Stimulated activated CD8-positive, alpha-beta memory T cell treated with anti-CD3 and anti-CD28 coated beads, Interleukin-4, amount 100 ng/mL, for 1 hour (primary cell): ENCODE measurements at regions not wholly inside any gene's neighbourhood (a gene's known extent, or its start where the extent isn't known, plus 50 kb on each side); places are given as distances from the start of the nearest gene placed in this dataset.

Source experiments
- DNase-seq, 2 donors: peaks; one replicate each; pipeline ENCODE4 v3.0.0-alpha.2; 2020; ENCODE audit warnings: low read depth in 2 of 2, low spot score in 1 of 2

DNA sequence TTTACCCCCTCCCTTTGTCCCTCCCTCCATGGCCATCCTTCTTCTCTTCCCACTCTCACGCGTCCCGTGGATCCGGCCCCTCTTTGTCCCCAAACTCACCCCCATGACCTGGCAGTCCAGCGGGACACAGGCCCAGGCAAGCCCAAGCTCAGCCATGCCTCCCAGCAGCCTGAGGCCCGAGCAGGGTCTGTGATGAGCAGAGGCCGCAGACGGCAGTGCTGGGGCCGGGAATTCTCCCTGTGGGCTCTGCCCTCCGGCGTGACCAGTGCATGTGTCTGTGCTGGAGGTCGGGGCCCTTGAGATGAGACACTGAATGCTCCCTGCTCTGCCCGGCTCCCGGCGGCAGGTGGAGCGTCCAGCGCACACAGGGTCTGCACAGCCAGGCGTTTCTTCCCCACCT is 237.9 kb downstream of the BRD1 start:
- DNase-seq: no peak

DNA sequence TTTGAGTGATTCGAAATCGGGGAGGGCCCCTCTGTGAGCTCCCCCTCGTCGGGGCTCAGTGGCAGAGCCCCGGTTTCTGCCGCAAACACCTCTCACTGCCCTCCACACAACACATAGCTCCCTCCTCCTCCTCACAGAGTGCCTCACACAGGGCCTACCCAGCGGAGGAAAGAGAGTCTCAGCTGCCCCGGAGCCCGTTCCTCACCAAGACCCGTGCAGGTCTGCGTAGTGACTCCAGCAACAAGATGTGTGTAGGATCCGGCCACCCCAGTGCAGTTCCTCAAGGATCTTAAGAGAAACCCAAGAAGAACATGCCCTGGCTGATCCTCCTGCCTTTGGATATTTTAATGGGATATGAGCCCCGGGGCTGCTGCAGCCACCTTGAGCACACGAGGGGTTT is 238.4 kb downstream of the BRD1 start:
- no peak for DNase-seq

DNA sequence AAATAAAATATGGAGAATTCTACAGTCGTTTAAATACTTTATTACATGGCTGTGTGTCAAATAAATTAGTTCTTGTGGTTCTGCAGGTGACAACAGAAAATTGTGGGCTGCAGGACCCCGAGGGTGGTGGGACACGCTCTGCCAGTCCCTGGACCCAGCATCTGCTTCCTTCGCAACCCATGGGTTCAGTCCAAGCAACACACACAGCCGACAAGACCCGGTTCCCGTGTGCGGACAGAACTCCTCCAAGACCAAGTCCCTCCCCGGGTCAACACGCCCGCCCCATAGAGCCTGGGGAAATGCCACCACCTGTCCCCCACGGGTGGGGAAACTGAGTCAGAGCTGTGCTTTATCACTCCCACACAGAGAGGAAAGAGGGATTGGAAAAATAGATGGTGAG is 238.9 kb downstream of the BRD1 start:
- DNase-seq: no peak

DNA sequence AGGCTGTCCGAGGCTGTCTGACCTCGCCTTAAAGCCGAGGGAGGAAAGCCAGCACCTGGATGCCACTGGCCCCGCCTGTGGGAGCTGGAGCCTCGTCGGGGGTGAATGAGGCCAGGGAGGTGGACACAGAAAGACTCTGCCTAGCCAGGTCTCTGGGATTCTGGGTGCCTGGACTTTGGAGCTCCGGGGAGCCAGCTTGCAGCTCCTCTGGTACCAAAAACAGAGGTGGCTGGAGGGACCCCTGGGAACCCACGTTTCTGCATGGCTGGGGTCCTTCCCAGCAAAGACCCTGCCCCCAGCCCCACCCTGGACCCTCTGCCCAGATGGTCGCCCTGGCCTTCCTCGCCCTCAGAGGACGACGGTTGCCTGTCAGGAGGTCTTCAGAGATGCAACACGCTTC is 239.7 kb downstream of the BRD1 start:
- DNase-seq: no peak

DNA sequence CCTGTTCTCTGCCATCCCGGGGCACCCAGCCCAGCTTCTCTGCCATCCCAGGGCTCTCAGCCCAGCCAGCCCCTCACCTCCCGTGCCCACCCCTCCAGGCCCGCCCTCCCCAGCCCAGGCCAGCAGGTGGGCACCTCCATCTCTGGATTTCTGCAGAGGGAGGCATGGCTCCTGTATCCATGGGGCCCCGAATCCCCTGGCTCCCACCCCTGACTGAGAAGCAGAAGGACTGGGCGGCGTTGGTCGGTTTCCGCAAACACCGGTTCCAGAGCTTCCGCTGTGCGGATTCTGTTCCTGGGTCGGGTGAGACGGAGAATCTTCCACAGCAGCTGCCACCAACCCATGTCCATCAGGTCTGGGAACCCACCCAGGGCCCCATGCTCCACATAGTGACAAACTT is 240.3 kb downstream of the BRD1 start:
- no peak for DNase-seq

DNA sequence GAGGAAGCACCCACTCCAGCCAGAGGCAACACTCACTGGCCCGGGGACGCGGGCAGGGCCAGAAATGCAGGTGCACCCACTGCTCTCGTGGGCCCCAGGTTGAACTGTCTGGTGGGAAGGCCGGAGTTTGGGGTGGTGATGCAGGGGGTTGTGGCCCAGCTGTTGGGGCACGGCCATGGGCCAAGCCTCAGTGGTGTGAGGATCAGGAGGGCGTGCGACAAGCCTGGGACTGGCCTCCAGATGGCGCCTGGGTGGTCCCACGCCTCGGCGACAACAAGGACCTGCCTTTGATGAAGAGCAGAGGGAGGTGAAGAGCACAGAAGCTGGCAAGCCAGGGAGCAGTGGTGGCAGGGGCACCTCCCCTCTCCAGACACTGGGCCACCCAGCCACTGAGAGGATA is 240.8 kb downstream of the BRD1 start:
- DNase-seq: no peak

DNA sequence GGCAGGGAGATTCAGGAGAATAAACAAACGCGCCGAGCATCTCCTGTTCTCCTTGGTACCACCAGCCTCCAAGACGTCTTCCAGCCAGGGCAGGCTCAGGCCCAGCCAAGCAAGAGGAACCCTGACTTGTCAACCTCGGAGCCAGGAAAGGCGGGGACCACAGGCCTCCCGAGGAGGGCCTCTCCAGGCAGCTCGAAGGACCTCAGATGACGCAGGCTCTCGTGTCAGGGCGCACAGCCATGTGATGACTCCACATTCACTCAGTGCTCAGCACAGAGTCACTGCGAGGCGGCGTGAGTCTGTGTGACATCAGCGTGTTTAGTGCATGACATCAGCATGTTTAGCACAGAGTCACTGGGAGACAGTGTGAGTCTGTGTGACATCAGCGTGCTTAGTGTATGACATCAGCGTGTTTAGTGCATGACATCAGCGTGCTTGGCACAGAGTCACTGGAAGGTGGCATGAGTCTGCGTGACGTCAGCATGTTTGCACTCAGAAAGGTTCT is 241.4 kb downstream of the BRD1 start:
- DNase-seq: no peak

DNA sequence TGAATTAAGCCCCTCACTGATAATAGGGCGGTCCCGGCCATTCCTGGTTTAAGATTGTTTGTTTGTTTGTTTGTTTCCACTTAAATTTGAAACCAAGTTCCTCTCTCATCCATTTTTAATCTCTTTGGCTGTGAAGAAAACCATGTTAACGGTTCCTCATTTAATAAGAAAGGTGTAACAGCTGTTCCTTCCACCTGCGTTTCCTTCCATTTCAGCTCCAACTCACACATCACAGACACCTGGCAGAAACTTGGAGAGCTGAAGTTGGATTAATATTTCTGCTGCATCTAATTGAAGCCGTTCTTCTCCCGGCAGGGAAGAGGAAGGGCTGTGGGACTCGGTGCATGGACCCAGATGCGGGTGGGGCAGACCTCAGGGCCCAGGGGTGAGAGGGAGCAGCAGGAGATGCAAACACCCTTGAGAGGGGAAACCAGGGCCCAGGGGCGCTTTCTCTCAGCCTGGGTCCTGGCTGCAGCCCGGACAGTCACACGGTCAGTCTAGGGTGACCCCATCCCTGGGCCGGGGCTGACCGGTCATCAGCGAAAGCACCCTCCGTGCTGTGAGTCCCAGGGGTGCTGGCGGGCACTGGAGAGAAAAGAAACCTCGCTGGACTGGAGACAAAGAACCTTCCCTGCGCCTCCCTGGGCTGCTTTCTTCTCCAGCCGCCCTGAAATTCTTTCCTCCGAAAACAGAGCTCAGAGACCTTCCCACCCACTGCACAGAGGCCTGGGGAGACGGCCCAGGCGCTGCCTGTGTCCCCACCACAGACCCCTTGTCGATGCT is 242.0 kb downstream of the BRD1 start:
- DNase-seq: no peak

DNA sequence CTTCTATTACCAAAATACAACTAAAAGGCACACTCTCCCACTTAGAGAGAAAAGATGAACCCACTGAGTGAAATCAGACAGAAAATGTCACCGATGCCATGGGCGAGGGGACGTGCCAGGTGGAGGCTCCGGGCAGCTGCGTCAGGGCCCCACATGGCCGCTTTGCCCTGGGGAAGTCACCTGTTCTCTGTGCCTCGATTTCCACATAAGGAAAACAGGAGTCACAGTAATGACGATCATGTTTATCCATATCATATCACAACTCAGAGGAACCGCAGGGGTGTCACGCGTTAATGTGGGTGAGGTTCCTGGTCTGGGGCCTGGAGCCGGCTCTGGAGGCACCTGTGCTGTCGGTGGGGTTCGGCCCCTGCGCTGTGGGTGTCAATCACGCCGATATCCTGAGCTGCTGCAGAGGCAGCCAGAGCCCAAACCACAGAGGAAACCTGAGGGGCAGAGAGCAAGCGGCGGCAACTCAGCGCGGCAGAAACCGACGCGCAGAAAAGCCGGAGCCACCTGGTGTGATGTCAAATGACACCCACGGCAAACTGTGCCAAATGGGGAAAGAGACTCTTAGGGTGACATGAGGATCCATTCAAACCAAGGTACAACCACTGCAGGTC is 243.7 kb downstream of the BRD1 start:
- DNase-seq: no peak

DNA sequence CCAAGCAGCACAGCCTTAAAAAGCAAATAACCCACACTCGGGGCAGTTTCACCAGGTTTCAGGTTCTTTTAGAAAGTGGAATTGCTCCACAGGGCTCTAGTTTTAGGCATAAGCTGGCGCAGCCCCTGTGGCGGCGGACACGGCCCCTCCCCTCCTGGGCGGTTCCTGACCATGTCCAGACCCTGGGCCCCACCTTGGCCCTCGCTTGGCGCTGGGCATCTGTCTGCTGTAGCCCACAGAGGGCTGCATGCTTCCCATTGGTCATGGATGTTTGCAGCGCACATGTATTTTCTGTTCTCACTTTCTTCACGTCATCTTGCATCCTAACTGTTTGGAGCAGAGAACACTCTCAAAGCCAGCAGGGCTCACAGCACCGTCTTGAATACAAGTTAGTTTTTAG is 244.3 kb downstream of the BRD1 start:
- no peak for DNase-seq

DNA sequence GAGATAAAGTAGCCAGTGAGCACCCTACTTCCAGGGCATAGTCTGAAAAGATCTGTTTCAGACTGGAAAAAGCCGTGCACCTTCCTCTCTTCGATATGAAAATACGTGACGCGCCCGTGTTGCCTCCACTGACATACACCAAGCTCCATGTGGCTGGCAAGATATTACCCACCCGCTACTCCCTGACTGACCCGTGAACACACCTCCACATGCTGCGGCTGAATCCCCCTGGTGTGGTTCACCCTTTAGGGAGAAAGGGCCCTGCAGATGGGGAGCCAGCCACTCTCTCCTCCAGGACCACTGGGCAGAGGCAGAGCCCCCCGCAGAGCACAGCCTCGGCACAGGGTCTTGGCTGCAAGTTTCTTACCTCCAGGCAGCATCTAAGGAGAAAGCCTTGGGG is 245.0 kb downstream of the BRD1 start:
- DNase-seq: no peak

DNA sequence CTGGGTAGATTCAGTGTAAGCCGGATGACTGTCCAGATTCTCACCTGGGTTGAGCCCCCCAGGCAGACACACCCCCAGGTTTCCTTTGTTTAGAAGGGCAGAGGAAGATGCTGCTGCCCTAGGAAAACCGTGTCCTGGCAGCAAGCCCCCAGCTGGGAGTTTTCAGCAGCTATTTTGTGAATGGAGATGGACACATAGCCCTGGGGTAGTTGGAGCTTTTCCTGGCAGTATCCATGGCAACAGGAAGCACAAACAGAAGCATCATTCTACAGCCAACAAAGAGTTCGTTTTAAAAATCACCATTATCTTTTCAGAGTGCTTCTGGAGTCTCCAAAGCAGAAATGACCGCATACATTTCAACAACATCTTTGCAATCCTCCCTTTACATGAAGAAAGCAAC is 245.5 kb downstream of the BRD1 start:
- DNase-seq: no peak

DNA sequence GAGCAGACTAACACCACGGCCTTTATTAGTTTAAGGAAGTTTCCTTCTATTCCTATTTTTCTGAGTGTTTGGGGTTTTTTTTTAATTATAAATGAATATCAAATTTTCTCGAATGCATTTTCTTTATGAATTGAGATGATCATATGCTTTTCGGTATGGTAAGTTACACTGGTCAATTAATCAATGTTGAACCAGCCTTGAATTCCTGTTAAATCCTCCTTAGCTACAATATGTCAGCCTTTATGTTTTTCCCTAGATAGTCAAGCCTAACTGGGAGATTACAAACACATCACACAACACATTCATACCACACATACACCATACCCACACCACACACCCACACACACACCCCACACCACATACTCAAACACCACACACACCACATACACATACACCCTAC is 247.6 kb downstream of the BRD1 start:
- DNase-seq: no peak

DNA sequence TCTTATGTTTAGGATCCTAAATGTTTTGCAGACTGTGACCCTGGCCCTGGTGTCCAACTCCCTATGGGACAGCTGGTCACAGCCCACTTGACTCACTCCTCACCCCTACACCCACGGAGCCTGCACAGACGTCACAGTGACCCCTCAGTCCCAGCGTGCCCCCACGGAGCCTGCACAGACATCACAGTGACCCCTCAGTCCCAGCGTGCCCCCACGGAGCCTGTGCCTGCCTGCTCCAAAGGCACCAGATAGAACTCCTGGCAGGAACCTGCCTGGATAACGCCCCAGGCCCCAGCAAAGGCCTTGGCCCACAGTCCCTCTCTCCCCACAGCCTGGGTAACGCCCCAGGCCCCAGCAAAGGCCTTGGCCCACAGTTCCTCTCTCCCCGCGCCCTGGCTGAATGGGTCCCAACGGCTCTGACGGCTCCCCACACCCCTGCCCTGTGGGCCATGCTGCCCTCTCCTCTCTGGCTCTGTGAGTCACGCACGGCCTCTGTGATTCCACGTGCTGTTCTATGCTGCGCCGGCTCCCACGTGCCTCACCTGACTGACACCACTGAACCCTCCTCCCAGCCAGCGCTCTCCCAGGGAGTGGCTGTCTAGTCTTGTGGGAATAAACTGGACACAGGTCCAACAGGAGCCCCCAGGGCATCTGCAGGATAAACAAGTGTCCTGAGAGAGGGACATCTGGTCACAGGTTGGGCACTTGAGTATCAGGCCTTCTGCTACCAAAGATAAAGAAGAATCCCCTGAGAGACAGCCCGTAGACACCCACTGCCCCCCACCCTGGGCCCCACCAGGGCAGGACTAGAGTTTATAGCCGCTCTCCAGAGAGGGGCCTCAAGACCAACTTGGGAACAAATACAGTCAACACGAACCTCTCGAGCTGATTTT is 250.3 kb downstream of the BRD1 start:
- no peak for DNase-seq

DNA sequence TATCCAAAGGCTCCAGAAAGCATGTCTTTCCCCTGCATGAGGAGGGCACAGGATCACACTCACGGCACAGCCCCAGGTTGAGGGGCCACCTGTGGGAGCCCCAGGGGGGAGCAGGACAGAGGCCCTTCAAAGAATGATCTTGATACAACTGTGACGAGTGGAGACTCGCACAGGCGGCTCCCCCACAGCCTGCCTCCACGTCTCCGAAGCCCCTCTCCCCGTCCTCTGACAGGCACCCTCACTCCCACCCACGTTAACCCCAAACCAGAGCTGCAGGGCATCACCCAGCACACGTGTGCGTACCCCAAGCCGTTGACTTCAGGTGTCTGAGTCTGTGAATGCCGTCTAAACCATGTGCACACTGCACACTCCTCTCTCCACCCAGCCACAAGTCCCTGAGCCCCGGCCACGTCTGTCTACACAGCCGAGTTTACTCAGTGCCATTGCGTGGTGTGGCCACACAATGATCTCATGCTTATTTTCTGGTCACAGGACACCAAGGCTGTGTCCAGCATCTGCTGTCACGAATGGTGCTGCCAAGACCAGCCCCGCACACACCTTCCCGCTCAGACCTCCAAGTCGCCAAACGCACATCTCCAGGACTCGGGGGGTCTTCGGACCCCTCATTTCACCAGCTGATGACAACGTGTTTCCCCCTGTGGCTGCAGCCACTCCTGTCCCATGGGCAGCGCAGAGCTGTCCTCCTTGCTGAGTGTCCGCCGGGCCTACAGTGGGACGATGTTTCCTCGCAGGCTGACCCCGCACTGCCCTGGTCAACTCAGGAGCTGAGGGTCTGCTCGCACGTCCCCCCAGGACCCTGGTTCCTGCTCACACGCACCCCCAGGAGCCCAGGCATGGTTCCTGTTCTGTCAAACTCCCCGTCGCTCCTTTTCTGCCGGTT is 251.2 kb downstream of the BRD1 start:
- DNase-seq: no peak

DNA sequence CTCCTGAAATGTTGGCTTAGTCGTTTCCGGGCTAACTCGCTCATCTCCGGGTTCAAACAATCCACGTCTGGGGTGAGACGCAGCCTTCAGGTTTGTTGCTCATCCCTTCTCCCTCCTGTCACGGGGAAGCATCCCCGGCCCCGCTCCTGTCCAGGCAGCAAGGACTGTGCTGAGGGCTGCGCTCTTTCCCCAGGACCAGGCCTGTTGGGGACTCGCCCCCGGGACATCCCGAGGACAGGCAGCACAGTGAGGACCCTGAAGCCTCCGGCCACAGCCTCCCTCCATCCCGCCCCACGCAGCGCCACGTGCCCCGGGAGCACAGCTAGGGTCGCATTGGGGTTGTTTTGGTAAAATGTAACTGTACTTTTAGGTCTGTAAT is 252.0 kb downstream of the BRD1 start:
- no peak for DNase-seq

DNA sequence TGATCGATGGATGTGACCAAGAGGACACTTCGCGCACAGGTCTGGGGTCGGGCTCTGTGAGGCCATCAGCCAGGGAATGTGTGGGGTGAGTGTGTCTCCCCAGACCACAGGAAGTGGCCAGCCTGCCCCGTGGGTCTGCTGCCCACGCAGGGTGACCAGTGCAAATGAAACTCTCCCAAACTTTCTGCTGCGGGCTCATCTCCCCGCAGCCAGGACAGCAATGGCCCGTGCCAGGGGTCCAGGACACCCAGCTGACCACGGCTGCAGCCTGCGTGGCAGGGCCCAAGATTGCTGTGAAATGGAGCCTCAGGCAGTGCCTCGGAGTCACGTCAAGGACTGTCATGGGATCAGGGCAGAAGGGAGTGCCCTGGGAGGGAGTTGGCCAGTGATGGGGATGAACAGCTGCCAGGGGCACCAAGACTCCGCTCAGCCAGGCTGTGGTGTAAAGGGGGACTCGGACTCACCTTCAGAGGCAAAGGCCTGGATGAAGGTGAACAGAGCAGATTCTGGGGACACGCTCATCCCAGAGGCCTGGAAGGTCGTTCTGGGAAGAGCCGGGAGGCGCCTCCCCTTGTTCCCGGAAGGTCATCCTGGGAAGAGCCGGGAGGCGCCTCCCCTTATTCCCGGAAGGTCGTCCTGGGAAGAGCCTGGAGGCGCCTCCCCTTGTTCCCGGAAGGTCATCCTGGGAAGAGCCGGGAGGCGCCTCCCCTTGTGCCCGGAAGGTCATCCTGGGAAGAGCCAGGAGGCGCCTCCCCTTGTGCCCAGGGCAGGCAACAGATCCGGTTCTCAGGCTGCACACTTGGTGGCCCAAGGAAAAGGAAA is 252.6 kb downstream of the BRD1 start:
- DNase-seq: no peak

DNA sequence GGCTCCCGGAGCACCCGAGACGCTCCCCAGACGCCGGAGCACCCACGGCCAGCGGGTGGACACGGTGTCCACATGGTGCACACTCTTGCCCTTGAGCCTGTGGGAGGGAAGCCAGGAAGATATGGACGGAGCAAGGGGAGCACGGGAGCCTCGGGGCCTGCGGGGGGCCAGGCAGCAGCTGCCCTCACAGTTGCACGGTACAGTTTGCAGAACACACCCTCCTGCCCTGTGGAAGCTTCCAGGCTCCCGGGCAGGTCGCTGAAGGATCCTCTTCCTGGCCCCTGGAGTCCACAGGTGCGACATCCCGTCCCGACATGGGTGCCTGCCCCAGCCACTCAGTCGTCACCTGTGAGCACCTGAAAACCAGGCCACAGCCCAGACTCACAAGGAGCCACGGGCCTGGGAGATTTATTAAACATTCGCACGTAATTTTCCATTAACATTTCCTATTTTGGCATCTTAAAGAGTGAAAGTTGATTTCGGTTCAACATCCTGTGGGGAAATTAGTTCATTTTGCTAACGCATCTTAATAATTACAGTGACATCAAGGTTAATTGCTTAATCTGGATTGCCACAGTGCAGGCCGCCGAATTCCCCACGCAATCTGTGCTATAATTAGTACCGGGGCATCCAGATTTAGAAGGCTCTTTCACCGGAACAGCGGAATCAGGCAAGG is 253.3 kb downstream of the BRD1 start:
- DNase-seq: no peak

DNA sequence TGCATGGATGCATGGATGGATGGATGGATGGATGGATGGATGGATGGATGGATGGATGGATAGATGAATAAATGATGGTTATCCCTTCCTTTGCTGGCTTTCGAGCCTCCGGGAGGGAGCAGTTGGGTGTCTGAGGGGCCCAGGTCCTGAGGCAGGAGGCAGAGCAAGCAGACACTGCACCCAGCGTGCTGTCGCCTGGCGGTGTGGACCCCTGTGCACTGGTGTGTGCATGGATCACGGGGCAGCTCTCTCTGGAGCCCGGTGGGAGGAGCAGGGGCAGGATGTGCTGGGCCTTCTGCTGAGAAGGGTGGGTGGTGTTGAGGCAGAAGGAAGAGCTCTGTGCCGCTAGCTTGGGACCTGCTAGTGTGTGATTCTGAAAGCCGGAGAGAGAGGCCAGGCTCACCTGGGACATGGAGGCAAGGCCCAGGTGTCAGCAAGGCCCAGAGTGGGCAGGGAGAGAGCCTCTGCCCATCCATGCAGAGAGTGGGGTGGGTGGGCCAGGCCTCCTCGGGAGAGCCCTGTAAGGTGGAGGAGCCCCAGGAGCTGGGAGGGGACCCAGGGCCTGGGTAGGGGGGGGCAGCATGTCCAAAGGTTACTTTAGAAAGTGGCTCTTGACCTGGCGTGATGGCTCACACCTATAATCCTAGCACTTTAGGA is 254.4 kb downstream of the BRD1 start:
- DNase-seq: no peak
